IMR-90 (cell line): ENCODE measurements at regions not wholly inside any gene's neighbourhood (a gene's known extent, or its start where the extent isn't known, plus 50 kb on each side); places are given as distances from the start of the nearest gene placed in this dataset.

Experiments used
- RAD21 ChIP-seq: IDR thresholded peaks from 2 replicates; pipeline ENCODE4 v1.6.1; 2012; ENCODE audit warnings: low read length, improper control_type of control experiment
- TF ChIP-seq, protein P1 (sequence below): conservative IDR thresholded peaks from 2 replicates; pipeline ENCODE4 v1.5.1; 2012; ENCODE audit warnings: mild to moderate bottlenecking, low read depth, low read length, improper control_type of control experiment

DNA sequence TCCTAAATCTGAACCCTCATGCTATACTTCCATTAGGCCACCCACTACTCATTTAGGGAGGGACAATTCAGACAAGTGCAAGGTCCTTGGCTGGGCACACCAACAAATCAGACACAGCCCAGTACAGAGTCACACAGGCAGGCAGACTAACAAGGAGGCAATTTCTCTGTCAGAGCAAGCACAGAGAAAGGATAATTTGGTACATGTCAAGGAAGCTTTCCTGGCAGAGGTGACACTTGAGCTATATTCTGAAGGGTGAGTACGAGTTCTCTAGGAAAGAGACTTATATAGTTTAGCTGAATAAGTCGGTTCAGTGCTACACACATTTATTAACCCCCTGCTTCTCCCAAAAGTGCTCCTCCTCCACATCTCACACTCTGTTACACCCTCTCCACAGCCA, 455.9 kb downstream of the OMA1 start:
- TF ChIP-seq, protein P1, sequence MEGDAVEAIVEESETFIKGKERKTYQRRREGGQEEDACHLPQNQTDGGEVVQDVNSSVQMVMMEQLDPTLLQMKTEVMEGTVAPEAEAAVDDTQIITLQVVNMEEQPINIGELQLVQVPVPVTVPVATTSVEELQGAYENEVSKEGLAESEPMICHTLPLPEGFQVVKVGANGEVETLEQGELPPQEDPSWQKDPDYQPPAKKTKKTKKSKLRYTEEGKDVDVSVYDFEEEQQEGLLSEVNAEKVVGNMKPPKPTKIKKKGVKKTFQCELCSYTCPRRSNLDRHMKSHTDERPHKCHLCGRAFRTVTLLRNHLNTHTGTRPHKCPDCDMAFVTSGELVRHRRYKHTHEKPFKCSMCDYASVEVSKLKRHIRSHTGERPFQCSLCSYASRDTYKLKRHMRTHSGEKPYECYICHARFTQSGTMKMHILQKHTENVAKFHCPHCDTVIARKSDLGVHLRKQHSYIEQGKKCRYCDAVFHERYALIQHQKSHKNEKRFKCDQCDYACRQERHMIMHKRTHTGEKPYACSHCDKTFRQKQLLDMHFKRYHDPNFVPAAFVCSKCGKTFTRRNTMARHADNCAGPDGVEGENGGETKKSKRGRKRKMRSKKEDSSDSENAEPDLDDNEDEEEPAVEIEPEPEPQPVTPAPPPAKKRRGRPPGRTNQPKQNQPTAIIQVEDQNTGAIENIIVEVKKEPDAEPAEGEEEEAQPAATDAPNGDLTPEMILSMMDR, result no peak
- TF ChIP-seq RAD21, result no peak
